Vagina (tissue), 2 donors: ENCODE measurements at regions not wholly inside any gene's neighbourhood (a gene's known extent, or its start where the extent isn't known, plus 50 kb on each side); places are given as distances from the start of the nearest gene placed in this dataset.

ENCODE experiments used
- CTCF ChIP-seq, 3 experiments: fragments of 450-650 bp in 2 of 3; fragments of 200-600 bp in 1 of 3; sonication (generic) in 1 of 3; IDR thresholded peaks; one replicate each; pipeline ENCODE4 v1.5.1; 2017 to 2019; ENCODE audit warnings: antibody characterized with exemption in 3 of 3, mild to moderate bottlenecking in 2 of 3, moderate library complexity in 2 of 3
- POLR2A ChIP-seq, 2 donors: fragments of 450-650 bp; IDR thresholded peaks; one replicate each; pipeline ENCODE4 v1.6.1; 2017; ENCODE audit warnings: antibody characterized with exemption in 2 of 2, mild to moderate bottlenecking in 2 of 2, moderate library complexity in 2 of 2
- POLR2AphosphoS5 ChIP-seq, 2 donors: sonication (generic); formaldehyde crosslinking; IDR thresholded peaks; one replicate each; pipeline ENCODE4 v1.9.0; 2017; ENCODE audit warnings: antibody characterized with exemption in 2 of 2, mild to moderate bottlenecking in 2 of 2, low read depth in 1 of 2; ENCODE audit not compliant: insufficient read depth in 1 of 2

- no peak for TF ChIP-seq CTCF (IDR thresholded peaks at IDR 0.05)
- TF ChIP-seq POLR2AphosphoS5 (IDR thresholded peaks at IDR 0.05; ENCODE audit: insufficient read depth in 1 of 2, low read depth in 1 of 2), result no peak
- TF ChIP-seq POLR2A (IDR thresholded peaks at IDR 0.05), result no peak
These were observed 57.6 kb upstream of the COG2 start for GRCh38 chr1:230584660-230585059.
